ENCODE measurements at regions not wholly inside any gene's neighbourhood (a gene's known extent, or its start where the extent isn't known, plus 50 kb on each side); places are given as distances from the start of the nearest gene placed in this dataset.

- Histone ChIP-seq H3K4me3 (no peak overlapping the region), H2AFZ (no peak overlapping the region), H3K36me3 (replicated peaks; ENCODE audit: insufficient read depth, low read depth) (no peaks in the 10 kb centered on the region), H3K4me2 (no peak overlapping the region), H3K79me2 (no peaks in the 10 kb centered on the region), H3K9me3 (ENCODE audit: low read depth) (no peaks in the 10 kb centered on the region), H3K27ac (no peak overlapping the region), H3K9me2 (replicated peaks; ENCODE audit: insufficient read depth) (no peaks in the 10 kb centered on the region), H3K27me3 (no peaks in the 10 kb centered on the region), H4K20me1 (ENCODE audit: insufficient read depth, poor library complexity, severe bottlenecking) (no peaks in the 10 kb centered on the region), H3K4me1 (ENCODE audit: insufficient read depth) (peaks cover 15% of the 10 kb centered on the region)
- 95% methylated on average over 5 of the region's 5 CpGs for WGBS (ENCODE audit: low lambda C conversion rate, missing lambda C conversion rate)
- DNase-seq (ENCODE audit: low spot score) = no peak
- no peak for TF ChIP-seq EZH2phosphoT487 (IDR thresholded peaks at IDR 0.05; ENCODE audit: low read depth, severe bottlenecking, unreplicated experiment)
- TF ChIP-seq EZH2 (IDR thresholded peaks at IDR 0.05; ENCODE audit: borderline replicate concordance) = no peak
Observed at GRCh38 chr21:39064325-39065012, 118.8 kb downstream of the PSMG1 start.

GRCh38 chr21:39063517-39063916, 119.7 kb downstream of the PSMG1 start:
- H3K4me2 ChIP-seq = no peak overlapping the region
- no peaks in the 10 kb centered on the region for H4K20me1 ChIP-seq (ENCODE audit: insufficient read depth, poor library complexity, severe bottlenecking)
- H3K27ac ChIP-seq = no peak overlapping the region
- TF ChIP-seq CTCF (IDR thresholded peaks at IDR 0.05; ENCODE audit: poor library complexity) (no peak), EZH2phosphoT487 (IDR thresholded peaks at IDR 0.05; ENCODE audit: low read depth, severe bottlenecking, unreplicated experiment) (no peak), EZH2 (IDR thresholded peaks at IDR 0.05; ENCODE audit: borderline replicate concordance) (no peak)
- H2AFZ ChIP-seq = no peak overlapping the region
- H3K36me3 ChIP-seq (replicated peaks; ENCODE audit: insufficient read depth, low read depth) = no peaks in the 10 kb centered on the region
- no peaks in the 10 kb centered on the region for H3K9me2 ChIP-seq (replicated peaks; ENCODE audit: insufficient read depth)
- H3K27me3 ChIP-seq = no peaks in the 10 kb centered on the region
- no peaks in the 10 kb centered on the region for H3K79me2 ChIP-seq
- no peak for DNase-seq (ENCODE audit: low spot score)
- peaks cover 15% of the 10 kb centered on the region for H3K4me1 ChIP-seq (ENCODE audit: insufficient read depth)
- no peak overlapping the region for H3K4me3 ChIP-seq
- no peaks in the 10 kb centered on the region for H3K9me3 ChIP-seq (ENCODE audit: low read depth)

DNA sequence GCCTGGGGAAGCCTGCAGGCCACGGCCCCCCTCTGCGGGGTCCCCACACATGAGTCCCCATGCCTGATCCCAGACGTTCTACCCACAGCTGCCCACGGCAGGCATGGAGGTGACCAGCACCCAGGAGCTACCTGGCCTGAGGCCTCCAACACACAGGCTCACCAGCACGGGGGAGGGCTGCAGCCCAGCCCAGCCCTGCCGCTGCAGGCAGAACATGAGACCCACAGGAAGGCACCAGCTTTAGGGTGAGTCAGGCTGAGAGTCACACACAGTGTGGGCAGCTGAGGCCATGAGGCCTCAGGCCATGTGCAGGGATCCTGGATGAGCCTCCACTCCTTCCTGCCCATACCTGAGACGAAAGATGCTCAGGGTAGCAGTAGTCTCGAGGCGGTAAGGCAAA, 121.1 kb downstream of the PSMG1 start:
- Histone ChIP-seq H3K27me3 (no peaks in the 10 kb centered on the region), H3K4me2 (no peak overlapping the region), H3K4me1 (ENCODE audit: insufficient read depth) (peaks cover 10% of the 10 kb centered on the region), H3K36me3 (replicated peaks; ENCODE audit: insufficient read depth, low read depth) (no peaks in the 10 kb centered on the region), H3K79me2 (no peaks in the 10 kb centered on the region), H4K20me1 (ENCODE audit: insufficient read depth, poor library complexity, severe bottlenecking) (no peaks in the 10 kb centered on the region), H3K9me3 (ENCODE audit: low read depth) (no peaks in the 10 kb centered on the region), H3K9me2 (replicated peaks; ENCODE audit: insufficient read depth) (no peaks in the 10 kb centered on the region), H3K27ac (no peak overlapping the region), H3K4me3 (no peak overlapping the region), H2AFZ (no peak overlapping the region)
- no peak for DNase-seq (ENCODE audit: low spot score)
- WGBS (ENCODE audit: low lambda C conversion rate, missing lambda C conversion rate) = 90% methylated on average over 9 of the region's 9 CpGs
- TF ChIP-seq EZH2phosphoT487 (IDR thresholded peaks at IDR 0.05; ENCODE audit: low read depth, severe bottlenecking, unreplicated experiment) (no peak), CTCF (IDR thresholded peaks at IDR 0.05; ENCODE audit: poor library complexity) (no peak), EZH2 (IDR thresholded peaks at IDR 0.05; ENCODE audit: borderline replicate concordance) (no peak)

DNA sequence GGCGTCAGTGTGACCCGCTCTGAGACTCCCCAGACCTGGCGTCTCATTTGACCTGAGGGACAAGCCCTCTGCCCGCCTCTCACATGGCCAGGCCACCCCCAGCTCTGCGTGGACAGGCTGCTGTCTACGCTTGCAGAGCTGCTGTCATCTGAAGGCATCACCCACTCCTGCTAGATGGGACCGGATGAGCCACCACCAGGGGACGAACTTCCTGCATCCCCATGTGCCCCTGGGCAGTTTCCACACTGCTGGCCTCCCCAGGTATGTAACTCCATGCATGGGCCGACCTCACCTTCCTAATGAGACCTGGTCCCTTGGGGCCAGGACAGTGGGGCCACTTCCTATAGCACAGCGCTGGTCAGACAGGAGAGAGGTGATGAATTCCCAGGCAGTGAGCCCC, 121.5 kb downstream of the PSMG1 start:
- Histone ChIP-seq H3K27me3 (no peaks in the 10 kb centered on the region), H3K9me2 (replicated peaks; ENCODE audit: insufficient read depth) (no peaks in the 10 kb centered on the region), H3K36me3 (replicated peaks; ENCODE audit: insufficient read depth, low read depth) (no peaks in the 10 kb centered on the region), H4K20me1 (ENCODE audit: insufficient read depth, poor library complexity, severe bottlenecking) (no peaks in the 10 kb centered on the region), H3K4me3 (no peak overlapping the region), H3K9me3 (ENCODE audit: low read depth) (no peaks in the 10 kb centered on the region), H3K27ac (no peak overlapping the region), H2AFZ (no peak overlapping the region), H3K4me1 (ENCODE audit: insufficient read depth) (peaks cover 6% of the 10 kb centered on the region), H3K79me2 (no peaks in the 10 kb centered on the region), H3K4me2 (no peak overlapping the region)
- no peak for DNase-seq (ENCODE audit: low spot score)
- 95% methylated on average over 10 of the region's 10 CpGs for WGBS (ENCODE audit: low lambda C conversion rate, missing lambda C conversion rate)
- TF ChIP-seq EZH2phosphoT487 (IDR thresholded peaks at IDR 0.05; ENCODE audit: low read depth, severe bottlenecking, unreplicated experiment) = no peak
